ENCODE measurements at regions not wholly inside any gene's neighbourhood (a gene's known extent, or its start where the extent isn't known, plus 50 kb on each side); places are given as distances from the start of the nearest gene placed in this dataset.

GRCh38 chr6:139888681-139889122 lies 514.3 kb upstream of the CITED2 start:
- TF ChIP-seq POLR2A (IDR thresholded peaks at IDR 0.05; ENCODE audit: extremely low read depth, insufficient read length) (no peak), MAX (IDR thresholded peaks at IDR 0.05; ENCODE audit: low read depth, low read length) (no peak), CTCF (IDR thresholded peaks at IDR 0.05; ENCODE audit: low read depth, low read length) (no peak), MYC (IDR thresholded peaks at IDR 0.05; ENCODE audit: low read depth, low read length) (no peak)
